ENCODE measurements at regions not wholly inside any gene's neighbourhood (a gene's known extent, or its start where the extent isn't known, plus 50 kb on each side); places are given as distances from the start of the nearest gene placed in this dataset.

DNA sequence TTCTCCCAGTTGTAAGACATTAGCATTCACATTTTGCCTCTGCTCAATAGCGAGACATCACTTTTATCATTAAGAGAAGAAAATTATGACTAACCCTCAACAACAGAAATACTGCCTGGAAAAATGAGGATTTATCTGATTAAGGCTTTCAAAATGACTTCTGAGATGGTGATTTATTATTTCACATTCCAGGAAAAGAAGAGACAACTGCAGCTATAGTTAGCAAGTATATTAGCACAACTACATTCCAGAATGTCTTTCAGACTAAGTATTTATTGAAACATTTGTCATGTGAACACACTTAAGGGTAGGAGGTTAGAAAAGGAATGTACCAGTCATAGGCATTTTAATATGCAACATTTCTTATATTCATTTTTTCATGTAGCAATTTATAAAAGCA lies 162.0 kb downstream of the IQUB start:
- Histone ChIP-seq H3K27me3 (no peaks in the 10 kb centered on the region), H3K4me3 (no peak overlapping the region), H3K36me3 (no peaks in the 10 kb centered on the region), H3K9me3 (no peaks in the 10 kb centered on the region), H3K27ac (replicated peaks in 1 of 4) (peak overlapping the region in 3 of 4 donors; percentile 1 to 64 (median 52)), H3K4me1 (peaks cover 0 to 42% (median 16%) of the 10 kb centered on the region in 4 donors)
- WGBS = 32% methylated on average over 1 of the region's 1 CpG
- no peak for DNase-seq (ENCODE audit: extremely low spot score)
- TF ChIP-seq POLR2AphosphoS5 (IDR thresholded peaks at IDR 0.05) (no peak), POLR2A (IDR thresholded peaks at IDR 0.05; ENCODE audit: low read depth) (no peak), EP300 (IDR thresholded peaks at IDR 0.05) (no peak)
- TF ChIP-seq, protein P1, sequence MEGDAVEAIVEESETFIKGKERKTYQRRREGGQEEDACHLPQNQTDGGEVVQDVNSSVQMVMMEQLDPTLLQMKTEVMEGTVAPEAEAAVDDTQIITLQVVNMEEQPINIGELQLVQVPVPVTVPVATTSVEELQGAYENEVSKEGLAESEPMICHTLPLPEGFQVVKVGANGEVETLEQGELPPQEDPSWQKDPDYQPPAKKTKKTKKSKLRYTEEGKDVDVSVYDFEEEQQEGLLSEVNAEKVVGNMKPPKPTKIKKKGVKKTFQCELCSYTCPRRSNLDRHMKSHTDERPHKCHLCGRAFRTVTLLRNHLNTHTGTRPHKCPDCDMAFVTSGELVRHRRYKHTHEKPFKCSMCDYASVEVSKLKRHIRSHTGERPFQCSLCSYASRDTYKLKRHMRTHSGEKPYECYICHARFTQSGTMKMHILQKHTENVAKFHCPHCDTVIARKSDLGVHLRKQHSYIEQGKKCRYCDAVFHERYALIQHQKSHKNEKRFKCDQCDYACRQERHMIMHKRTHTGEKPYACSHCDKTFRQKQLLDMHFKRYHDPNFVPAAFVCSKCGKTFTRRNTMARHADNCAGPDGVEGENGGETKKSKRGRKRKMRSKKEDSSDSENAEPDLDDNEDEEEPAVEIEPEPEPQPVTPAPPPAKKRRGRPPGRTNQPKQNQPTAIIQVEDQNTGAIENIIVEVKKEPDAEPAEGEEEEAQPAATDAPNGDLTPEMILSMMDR (IDR thresholded peaks at IDR 0.05) = no peak
- intact Hi-C loops (cut with DNase I) = no loop called here

DNA sequence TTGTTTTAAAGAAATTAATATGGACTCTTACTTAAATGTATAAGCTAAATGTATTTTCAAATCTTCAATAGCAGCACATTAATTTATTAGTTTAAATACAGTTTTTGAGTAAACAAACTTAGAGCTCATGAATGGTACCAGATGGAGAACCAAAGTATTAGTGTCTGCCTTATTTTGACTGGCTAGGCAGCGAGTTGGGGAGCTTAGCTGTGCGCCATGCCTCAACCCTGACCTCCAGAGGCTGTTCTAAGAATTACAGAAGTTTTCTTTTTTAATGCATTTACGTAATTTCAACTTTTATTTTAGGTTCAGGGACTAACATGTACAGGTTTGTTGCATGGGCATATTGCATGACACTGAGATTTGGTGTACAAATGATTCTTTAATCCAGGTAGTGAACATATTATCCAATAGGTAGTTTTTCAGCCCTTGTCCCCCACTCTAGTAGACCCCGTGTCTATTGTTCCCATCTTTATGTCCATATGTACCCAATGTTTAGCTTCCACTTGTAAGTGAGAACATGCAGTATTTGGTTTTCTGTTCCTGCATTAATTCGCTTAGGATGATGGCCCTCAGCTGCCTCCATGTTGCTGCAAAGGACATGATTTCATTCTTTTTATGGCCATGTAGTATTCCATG lies 166.8 kb downstream of the IQUB start:
- Histone ChIP-seq H3K27ac (replicated peaks in 1 of 4) (no peak overlapping the region), H3K36me3 (no peaks in the 10 kb centered on the region), H3K4me3 (no peak overlapping the region), H3K9me3 (no peaks in the 10 kb centered on the region), H3K27me3 (no peaks in the 10 kb centered on the region), H3K4me1 (peaks cover 0 to 31% (median 9%) of the 10 kb centered on the region in 4 donors)
- no peak for TF ChIP-seq EP300 (IDR thresholded peaks at IDR 0.05)
- TF ChIP-seq POLR2A (IDR thresholded peaks at IDR 0.05; ENCODE audit: low read depth) = no peak
- TF ChIP-seq, protein P1 (IDR thresholded peaks at IDR 0.05) = peak in 1 of 3 experiments; percentile 51
- TF ChIP-seq POLR2AphosphoS5 (IDR thresholded peaks at IDR 0.05) = no peak
- 60% methylated on average over 5 of the region's 5 CpGs for WGBS
- intact Hi-C loops (cut with DNase I) = no loop called here
- DNase-seq (ENCODE audit: extremely low spot score) = no peak

DNA sequence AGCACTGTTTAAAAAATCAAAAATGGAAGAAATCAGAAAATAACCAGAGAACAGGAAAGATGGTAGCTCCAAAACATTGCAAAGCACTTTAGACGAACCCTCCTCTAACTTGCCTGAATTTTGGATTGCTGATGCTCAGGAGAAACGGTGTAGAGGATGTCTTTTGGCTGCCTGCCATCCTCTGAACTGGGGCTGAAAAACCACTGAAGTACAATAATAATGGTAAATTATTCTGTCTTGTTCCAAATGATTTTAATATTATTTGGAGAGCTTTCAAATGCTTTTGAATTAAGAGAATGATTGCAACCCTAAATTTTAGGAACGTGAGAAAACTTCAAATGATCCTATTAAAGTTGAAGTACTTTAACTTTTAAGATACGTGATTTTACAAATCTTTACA lies 167.3 kb upstream of the SLC13A1 start:
- DNase-seq (ENCODE audit: extremely low spot score) = no peak
- Histone ChIP-seq H3K27me3 (no peaks in the 10 kb centered on the region), H3K36me3 (no peaks in the 10 kb centered on the region), H3K9me3 (no peaks in the 10 kb centered on the region), H3K27ac (replicated peaks in 1 of 4) (no peak overlapping the region), H3K4me1 (peaks cover 0 to 25% (median 5%) of the 10 kb centered on the region in 4 donors), H3K4me3 (no peak overlapping the region)
- TF ChIP-seq, protein P1 (IDR thresholded peaks at IDR 0.05) = no peak
- TF ChIP-seq EP300 (IDR thresholded peaks at IDR 0.05) = no peak
- intact Hi-C loops (cut with DNase I) = no loop called here
- 49% methylated on average over 4 of the region's 4 CpGs for WGBS

DNA sequence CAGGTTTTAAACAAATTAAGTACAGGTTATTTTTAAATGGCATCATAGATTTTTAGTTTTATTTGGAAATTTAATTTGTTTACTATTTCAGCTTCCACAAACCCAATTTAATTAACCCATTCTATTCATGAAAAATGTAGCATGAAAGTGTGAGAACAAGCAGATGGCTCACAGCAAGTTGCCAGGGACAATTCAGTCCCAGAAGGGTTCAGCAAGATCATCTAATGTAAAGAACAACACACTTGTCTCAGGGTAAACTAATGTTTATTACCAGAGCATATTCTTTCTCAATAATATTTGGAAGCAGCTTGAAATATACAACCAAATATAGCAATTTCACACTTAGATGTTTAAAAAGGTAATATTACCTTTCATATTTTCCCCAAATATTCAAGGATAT lies 166.9 kb upstream of the SLC13A1 start:
- TF ChIP-seq POLR2AphosphoS5 (IDR thresholded peaks at IDR 0.05) (no peak), POLR2A (IDR thresholded peaks at IDR 0.05; ENCODE audit: low read depth) (no peak), EP300 (IDR thresholded peaks at IDR 0.05) (no peak)
- TF ChIP-seq, protein P1 (IDR thresholded peaks at IDR 0.05) = no peak
- H3K4me3 ChIP-seq = no peak overlapping the region
- intact Hi-C loops (cut with DNase I) = no loop called here
- DNase-seq (ENCODE audit: extremely low spot score) = no peak
- H3K27ac ChIP-seq (replicated peaks in 1 of 4) = no peak overlapping the region
- no peaks in the 10 kb centered on the region for H3K36me3 ChIP-seq
- peaks cover 0 to 21% (median 1%) of the 10 kb centered on the region in 4 donors for H3K4me1 ChIP-seq
- H3K27me3 ChIP-seq = no peaks in the 10 kb centered on the region
- no peaks in the 10 kb centered on the region for H3K9me3 ChIP-seq

DNA sequence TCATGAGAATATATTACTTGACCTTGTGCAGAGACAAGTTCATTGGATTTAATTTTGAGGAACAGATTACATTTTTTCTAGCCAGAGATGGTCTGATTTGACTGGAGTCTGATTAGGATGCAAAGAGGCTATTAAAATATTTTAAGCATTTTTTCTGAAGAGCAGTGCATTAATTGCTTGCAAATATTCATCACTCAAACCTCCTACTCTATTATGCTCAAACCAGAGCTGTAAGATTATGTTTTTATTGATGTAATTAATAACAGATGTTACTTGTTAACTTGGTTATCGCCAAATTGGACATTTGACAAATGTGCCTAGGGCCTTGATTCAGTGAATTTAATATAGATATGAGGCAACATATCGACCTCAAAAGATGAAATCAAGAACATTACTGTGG lies 160.9 kb upstream of the SLC13A1 start:
- Histone ChIP-seq H3K36me3 (no peaks in the 10 kb centered on the region), H3K27ac (replicated peaks in 1 of 4) (no peak overlapping the region), H3K27me3 (no peaks in the 10 kb centered on the region), H3K9me3 (no peaks in the 10 kb centered on the region), H3K4me1 (no peaks in the 10 kb centered on the region), H3K4me3 (no peak overlapping the region)
- TF ChIP-seq EP300 (IDR thresholded peaks at IDR 0.05) = no peak
- no peak for TF ChIP-seq POLR2AphosphoS5 (IDR thresholded peaks at IDR 0.05)
- TF ChIP-seq, protein P1 (IDR thresholded peaks at IDR 0.05) = no peak
- no peak for TF ChIP-seq POLR2A (IDR thresholded peaks at IDR 0.05; ENCODE audit: low read depth)
- no peak for DNase-seq (ENCODE audit: extremely low spot score)
- intact Hi-C loops (cut with DNase I) = no loop called here
- WGBS = 54% methylated on average over 2 of the region's 2 CpGs

All from esophagus muscularis mucosa (tissue), 4 donors.